B cell (primary cell): ENCODE measurements at regions not wholly inside any gene's neighbourhood (a gene's known extent, or its start where the extent isn't known, plus 50 kb on each side); places are given as distances from the start of the nearest gene placed in this dataset.

Experiments
- ATAC-seq: fragments of 200-7000 bp; cut with Tn5 transposase; one replicate; pipeline ENCODE4 v1.10.0; 2021; ENCODE audit warnings: low read depth, mild to moderate bottlenecking, moderate number of reproducible peaks, moderate library complexity
- CTCF ChIA-PET: fragments of 350-600 bp; sonication (Branson Sonifier 250); formaldehyde crosslinking; loops from one replicate; lab custom pipeline; 2021; ENCODE audit warnings: antibody characterized with exemption, inconsistent platforms; lab: Charles Lee
- POLR2A ChIA-PET: fragments of 350-600 bp; sonication (Branson Sonifier 250); formaldehyde crosslinking; loops from one replicate; lab custom pipeline; 2021; ENCODE audit warnings: antibody characterized with exemption; lab: Charles Lee
- DNase-seq: peaks from one replicate; pipeline ENCODE4 v3.0.0; 2013
- H2AFZ ChIP-seq: 2 replicates; pipeline ENCODE4 v1.6.1; 2012; ENCODE audit warnings: mild to moderate bottlenecking, low read depth, low read length; ENCODE audit not compliant: insufficient read depth, poor library complexity, severe bottlenecking
- H3K27ac ChIP-seq, 2 donors: 1 replicate in 1 of 2; 2 replicates in 1 of 2; pipeline ENCODE4 v1.5.1; 2012 to 2013; ENCODE audit warnings: low read length in 2 of 2, mild to moderate bottlenecking in 2 of 2, moderate library complexity in 1 of 2
- H3K27me3 ChIP-seq, 4 experiments: fragments of 200-600 bp in 1 of 4; sonication (generic) in 1 of 4; replicated peaks in 1 of 4; 1 replicate in 2 of 4; 2 replicates in 2 of 4; pipeline versions ENCODE4 v1.6.1 to v1.7.0; 2013 to 2016; ENCODE audit warnings: low read length in 3 of 4, mild to moderate bottlenecking in 2 of 4, mixed read lengths in 1 of 4, moderate library complexity in 1 of 4; ENCODE audit not compliant: insufficient read depth in 4 of 4, control insufficient read depth in 3 of 4; ENCODE audit errors: control extremely low read depth in 1 of 4
- H3K36me3 ChIP-seq, 2 experiments: replicated peaks in 1 of 2; 1 replicate in 1 of 2; 2 replicates in 1 of 2; pipeline versions ENCODE4 v1.6.1 to v1.7.1; 2013; ENCODE audit warnings: low read length in 1 of 2; ENCODE audit not compliant: insufficient read depth in 2 of 2, control insufficient read depth in 1 of 2; ENCODE audit errors: control extremely low read depth in 1 of 2, extremely low read depth in 1 of 2
- H3K4me1 ChIP-seq, 2 donors: fragments of 200-600 bp in 1 of 2; sonication (generic) in 1 of 2; 1 replicate in 1 of 2; 2 replicates in 1 of 2; pipeline versions ENCODE4 v1.5.1 to v1.6.1; 2013 to 2017; ENCODE audit warnings: low read length in 2 of 2; ENCODE audit not compliant: control insufficient read depth in 2 of 2, insufficient read depth in 2 of 2
- H3K4me2 ChIP-seq: replicated peaks from 2 replicates; pipeline ENCODE3; 2012; ENCODE audit warnings: mild to moderate bottlenecking, low read depth, low read length; ENCODE audit not compliant: poor library complexity, severe bottlenecking
- H3K4me3 ChIP-seq, 5 experiments: fragments of 200-600 bp in 1 of 5; sonication (generic) in 1 of 5; 1 replicate in 3 of 5; 2 replicates in 2 of 5; pipeline versions ENCODE4 v1.5.1 to v1.7.0; 2011 to 2016; ENCODE audit warnings: low read length in 4 of 5, mild to moderate bottlenecking in 4 of 5, low read depth in 2 of 5, control low read depth in 1 of 5, moderate library complexity in 1 of 5; ENCODE audit not compliant: insufficient read depth in 1 of 5; ENCODE audit errors: control extremely low read depth in 1 of 5, extremely low read depth in 1 of 5
- H3K79me2 ChIP-seq: fragments of 200-600 bp; sonication (generic); one replicate; pipeline ENCODE4 v1.6.0; 2016; ENCODE audit warnings: low read length; ENCODE audit not compliant: control insufficient read depth, insufficient read depth
- H3K9ac ChIP-seq: fragments of 200-600 bp; sonication (generic); 2 replicates; pipeline ENCODE4 v1.6.1; 2017; ENCODE audit warnings: mild to moderate bottlenecking, low read length, moderate library complexity
- H3K9me3 ChIP-seq, 3 donors: one replicate each; pipeline versions ENCODE4 v1.6.1 to v1.7.1; 2013; ENCODE audit warnings: low read length in 2 of 3; ENCODE audit not compliant: control insufficient read depth in 2 of 3, insufficient read depth in 1 of 3; ENCODE audit errors: control extremely low read depth in 1 of 3
- H4K20me1 ChIP-seq: 2 replicates; pipeline ENCODE4 v1.6.0; 2012; ENCODE audit warnings: mild to moderate bottlenecking, low read length; ENCODE audit not compliant: insufficient read depth, control insufficient read depth, poor library complexity, severe bottlenecking
- H3K27ac Mint-ChIP-seq: one replicate; pipeline ENCODE4 v1.8.0; 2021; ENCODE audit warnings: mixed read lengths
- H3K27me3 Mint-ChIP-seq: one replicate; pipeline ENCODE4 v1.8.0; 2021; ENCODE audit warnings: mixed read lengths
- H3K4me1 Mint-ChIP-seq: one replicate; pipeline ENCODE4 v1.8.0; 2021; ENCODE audit warnings: mixed read lengths
- H3K4me3 Mint-ChIP-seq: one replicate; pipeline ENCODE4 v1.8.0; 2021; ENCODE audit warnings: mixed read lengths
- H3K9me3 Mint-ChIP-seq: one replicate; pipeline ENCODE4 v1.8.0; 2022; ENCODE audit warnings: mixed read lengths; ENCODE audit not compliant: insufficient read depth
- CTCF ChIP-seq: fragments of 200-600 bp; IDR thresholded peaks from one replicate; pipeline ENCODE4 v1.8.0; 2022; ENCODE audit warnings: antibody characterized with exemption, mild to moderate bottlenecking
- EZH2 ChIP-seq: IDR thresholded peaks from 2 replicates; pipeline ENCODE4 v1.6.1; 2012; ENCODE audit warnings: borderline replicate concordance, low read depth, mild to moderate bottlenecking, moderate library complexity, low read length; ENCODE audit not compliant: insufficient read depth, poor library complexity, severe bottlenecking
- WGBS: methylation state at CpG from one replicate; pipeline ENCODE4 v1.1.5; 2013; ENCODE audit warnings: missing lambda C conversion rate; ENCODE audit not compliant: insufficient coverage; 5-methylcytosine and 5-hydroxymethylcytosine counted together
- intact Hi-C: fragments of 100-400 bp; cut with micrococcal nuclease; formaldehyde crosslinking; loops from one replicate; pipeline ENCODE4 v1.10.0; 2022

GRCh38 chr13:26878438-26878837 is 117.9 kb upstream of the GPR12 start:
- Histone ChIP-seq H2AFZ (no peak overlapping the region), H3K27ac (no peak overlapping the region), H4K20me1 (no peaks in the 10 kb centered on the region), H3K4me3 (no peak overlapping the region), H3K9ac (no peak overlapping the region), H3K4me1 (no peaks in the 10 kb centered on the region), H3K4me2 (no peak overlapping the region), H3K9me3 (peaks cover 0 to 11% (median 0%) of the 10 kb centered on the region in 3 donors), H3K79me2 (no peaks in the 10 kb centered on the region), H3K27me3 (peaks cover 0 to 4% (median 3%) of the 10 kb centered on the region in 4 experiments), H3K36me3 (no peaks in the 10 kb centered on the region)
- Mint-ChIP-seq H3K9me3 (no peaks in the 10 kb centered on the region), H3K4me1 (no peaks in the 10 kb centered on the region), H3K27ac (no peak overlapping the region), H3K4me3 (no peak overlapping the region), H3K27me3 (peaks cover 5% of the 10 kb centered on the region)
- intact Hi-C loops: no loop called here
- no CpG with 5 or more reads among the region's 1 CpG for WGBS
- ChIA-PET POLR2A (no interaction called here), CTCF (no interaction called here)
- DNase-seq (no peak), ATAC-seq (no peak)
- TF ChIP-seq CTCF (no peak), EZH2 (no peak)

- Histone ChIP-seq H3K9ac (no peak overlapping the region), H3K27me3 (peaks cover 0 to 9% (median 3%) of the 10 kb centered on the region in 4 experiments), H4K20me1 (no peaks in the 10 kb centered on the region), H3K9me3 (peaks cover 0 to 11% (median 0%) of the 10 kb centered on the region in 3 donors), H3K4me3 (no peak overlapping the region), H2AFZ (no peak overlapping the region), H3K79me2 (no peaks in the 10 kb centered on the region), H3K4me1 (no peaks in the 10 kb centered on the region), H3K27ac (no peak overlapping the region), H3K4me2 (no peak overlapping the region), H3K36me3 (no peaks in the 10 kb centered on the region)
- Mint-ChIP-seq H3K4me3 (no peak overlapping the region), H3K27ac (no peak overlapping the region), H3K9me3 (no peaks in the 10 kb centered on the region), H3K27me3 (peaks cover 13% of the 10 kb centered on the region), H3K4me1 (no peaks in the 10 kb centered on the region)
- no peak for TF ChIP-seq EZH2
- no peak for TF ChIP-seq CTCF
- intact Hi-C loops: no loop called here
- CTCF ChIA-PET: interaction anchor here (1.0 to 1.8 kb wide), 3 partner anchors 10 to 165 kb away, joined by 4 to 7 read pairs (median 7); no protein-coding TSS in a partner anchor
- ATAC-seq (no peak), DNase-seq (no peak)
- POLR2A ChIA-PET: no interaction called here
- WGBS: no CpG with 5 or more reads among the region's 7 CpGs
Observed at GRCh38 chr13:26873386-26873698, 112.8 kb upstream of the GPR12 start.
